ENCODE measurements at regions not wholly inside any gene's neighbourhood (a gene's known extent, or its start where the extent isn't known, plus 50 kb on each side); places are given as distances from the start of the nearest gene placed in this dataset.

DNA sequence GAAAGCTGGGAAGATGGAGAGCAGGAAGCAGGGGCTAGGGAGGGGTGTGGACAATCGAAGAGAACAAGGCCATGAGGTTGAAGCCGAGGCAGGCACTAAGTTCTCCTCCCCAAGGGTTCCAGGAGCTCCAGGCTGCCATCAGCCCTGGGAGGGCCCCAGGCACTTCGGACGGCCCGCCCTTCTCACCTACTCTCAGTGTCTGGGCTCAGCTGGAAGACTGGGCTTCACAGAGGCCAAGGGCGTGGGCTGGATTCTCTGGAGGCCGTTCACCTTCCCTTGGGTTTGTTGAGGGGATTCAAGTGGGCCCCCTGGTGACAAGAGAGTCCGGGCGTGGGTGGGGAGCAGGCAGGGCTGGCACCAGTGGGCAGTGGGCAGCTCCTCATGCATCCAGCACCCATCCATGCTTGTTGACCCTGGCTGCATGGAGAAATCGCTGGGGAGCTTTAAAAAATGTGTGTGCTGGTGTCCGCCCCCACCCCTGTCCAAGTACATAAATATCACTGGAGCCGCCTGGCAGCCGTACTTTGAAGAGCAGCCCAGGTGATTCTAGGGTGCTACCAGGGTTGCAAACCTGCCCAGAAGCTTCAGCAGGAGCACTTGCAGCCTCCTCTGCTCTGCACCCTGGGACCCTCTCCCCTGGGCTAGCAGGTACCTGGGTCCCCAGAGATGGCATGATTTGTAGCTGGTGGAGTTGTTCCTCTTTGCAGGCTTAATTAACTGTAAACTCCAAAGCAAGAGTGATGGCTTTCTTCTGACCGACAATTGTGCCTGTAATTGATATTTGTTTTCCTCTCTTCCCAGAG is 74.3 kb downstream of the RTL6 start:
- in situ Hi-C loops (cut with MboI; ENCODE audit: low pct_unique_long_range_greater_than_20kb, low sequenced_read_pairs, unreplicated experiment): no loop called here
- TF ChIP-seq, protein P1, sequence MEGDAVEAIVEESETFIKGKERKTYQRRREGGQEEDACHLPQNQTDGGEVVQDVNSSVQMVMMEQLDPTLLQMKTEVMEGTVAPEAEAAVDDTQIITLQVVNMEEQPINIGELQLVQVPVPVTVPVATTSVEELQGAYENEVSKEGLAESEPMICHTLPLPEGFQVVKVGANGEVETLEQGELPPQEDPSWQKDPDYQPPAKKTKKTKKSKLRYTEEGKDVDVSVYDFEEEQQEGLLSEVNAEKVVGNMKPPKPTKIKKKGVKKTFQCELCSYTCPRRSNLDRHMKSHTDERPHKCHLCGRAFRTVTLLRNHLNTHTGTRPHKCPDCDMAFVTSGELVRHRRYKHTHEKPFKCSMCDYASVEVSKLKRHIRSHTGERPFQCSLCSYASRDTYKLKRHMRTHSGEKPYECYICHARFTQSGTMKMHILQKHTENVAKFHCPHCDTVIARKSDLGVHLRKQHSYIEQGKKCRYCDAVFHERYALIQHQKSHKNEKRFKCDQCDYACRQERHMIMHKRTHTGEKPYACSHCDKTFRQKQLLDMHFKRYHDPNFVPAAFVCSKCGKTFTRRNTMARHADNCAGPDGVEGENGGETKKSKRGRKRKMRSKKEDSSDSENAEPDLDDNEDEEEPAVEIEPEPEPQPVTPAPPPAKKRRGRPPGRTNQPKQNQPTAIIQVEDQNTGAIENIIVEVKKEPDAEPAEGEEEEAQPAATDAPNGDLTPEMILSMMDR (IDR thresholded peaks at IDR 0.05; ENCODE audit: extremely low read depth, insufficient read depth, missing control alignments): no peak
- no peak for DNase-seq (ENCODE audit: low spot score)

DNA sequence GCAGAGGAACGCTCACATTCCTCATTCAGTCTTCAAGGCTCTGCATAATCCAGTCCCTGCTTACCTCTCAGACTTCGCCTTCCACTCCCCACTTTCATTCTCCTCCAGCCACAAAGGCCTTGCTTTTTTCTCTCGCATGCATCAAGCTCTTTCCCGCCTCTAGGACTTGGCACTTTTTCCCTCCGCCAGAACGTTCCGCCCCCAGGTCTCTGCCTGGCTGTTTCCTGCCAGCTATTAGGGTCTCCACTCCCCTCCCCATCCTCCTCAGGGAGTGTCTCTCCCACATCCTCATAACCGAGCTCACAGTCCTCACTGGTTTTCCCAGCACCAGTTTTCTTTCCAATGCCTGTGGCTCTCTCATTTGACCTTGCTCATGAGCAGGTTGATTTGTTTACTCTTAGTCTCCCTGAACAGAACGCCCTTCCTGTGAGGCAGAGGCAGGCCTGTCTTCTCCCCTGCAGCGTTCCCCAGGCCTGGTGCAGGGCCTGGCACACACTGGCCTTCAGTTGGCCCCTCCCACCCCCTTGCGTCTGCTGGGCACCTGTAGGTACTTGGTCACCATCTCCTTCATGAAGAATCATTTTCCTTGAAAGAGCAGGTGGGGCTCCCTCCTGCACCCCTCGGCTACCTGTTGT is 75.2 kb downstream of the RTL6 start:
- no peak for DNase-seq (ENCODE audit: low spot score)
- TF ChIP-seq, protein P1 (IDR thresholded peaks at IDR 0.05; ENCODE audit: extremely low read depth, insufficient read depth, missing control alignments): no peak
- in situ Hi-C loops (cut with MboI; ENCODE audit: low pct_unique_long_range_greater_than_20kb, low sequenced_read_pairs, unreplicated experiment): no loop called here

DNA sequence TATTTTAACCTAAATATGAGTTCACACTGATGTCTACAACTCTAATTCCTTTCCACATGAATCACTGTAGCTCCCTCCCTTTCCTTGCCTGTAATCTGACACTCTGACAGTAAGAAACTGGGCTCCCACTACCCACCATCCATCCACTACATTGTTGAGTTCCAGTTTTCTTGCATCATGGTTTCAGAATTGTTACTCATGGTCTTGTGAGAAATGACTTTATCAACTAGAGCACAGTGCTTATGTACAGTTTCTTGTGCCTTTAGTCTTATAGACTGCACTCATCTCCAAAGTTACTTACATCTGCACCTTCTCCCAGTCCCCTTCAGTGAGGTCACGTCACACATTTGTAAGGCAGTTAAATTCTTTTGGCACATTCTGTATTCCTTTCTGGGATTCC is 78.6 kb downstream of the RTL6 start:
- TF ChIP-seq, protein P1 (IDR thresholded peaks at IDR 0.05; ENCODE audit: extremely low read depth, insufficient read depth, missing control alignments): no peak
- in situ Hi-C loops (cut with MboI; ENCODE audit: low pct_unique_long_range_greater_than_20kb, low sequenced_read_pairs, unreplicated experiment): no loop called here
- no peak for DNase-seq (ENCODE audit: low spot score)

DNA sequence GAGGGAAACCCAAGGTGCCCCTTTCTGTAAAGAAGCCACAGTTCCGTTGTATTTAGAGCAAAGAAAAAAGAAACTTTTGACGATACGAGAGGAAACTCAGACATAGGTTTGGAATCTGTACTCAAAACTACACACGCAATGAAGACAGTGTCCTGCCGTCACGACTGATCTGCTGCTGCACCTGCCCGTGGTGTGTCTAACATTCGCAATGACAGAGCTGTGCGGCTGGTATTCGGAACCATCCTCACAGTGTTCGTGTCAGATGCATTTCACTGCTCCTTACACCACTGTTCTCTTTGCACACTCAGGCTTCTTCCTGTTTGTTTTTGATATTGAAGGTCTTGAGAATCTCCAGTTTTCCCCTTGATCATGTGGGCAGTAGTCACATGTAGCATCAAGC is 84.8 kb downstream of the RTL6 start:
- in situ Hi-C loops (cut with MboI; ENCODE audit: low pct_unique_long_range_greater_than_20kb, low sequenced_read_pairs, unreplicated experiment): no loop called here

DNA sequence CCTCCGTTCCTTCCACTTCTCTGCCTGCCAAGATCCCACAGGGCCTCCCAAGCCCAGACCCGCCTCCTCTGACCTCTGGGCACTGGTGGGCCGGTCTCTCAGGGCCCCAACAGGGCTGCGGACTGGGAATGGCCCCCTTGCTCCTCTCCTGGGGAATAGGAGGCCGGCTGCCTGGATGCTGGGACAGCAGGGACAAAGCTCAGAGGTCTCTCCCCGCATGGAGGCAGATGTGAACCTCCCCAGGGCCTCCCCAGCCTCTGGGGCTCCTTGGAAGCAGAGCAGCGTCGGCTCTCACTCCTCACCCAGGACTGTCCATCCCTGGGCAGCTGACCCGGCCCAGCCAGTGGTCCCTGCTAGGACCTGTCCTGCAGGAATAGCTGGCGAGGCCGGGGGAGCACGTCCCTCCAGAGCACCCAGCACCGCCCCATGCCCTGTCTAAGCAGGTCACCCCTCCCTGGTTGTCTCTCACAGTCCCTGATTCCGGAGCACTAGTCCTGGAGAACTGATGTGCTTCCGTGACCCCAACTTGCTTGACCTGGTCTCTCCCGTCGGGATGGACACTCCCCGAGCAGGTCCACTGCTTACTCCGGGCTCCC is 85.8 kb downstream of the RTL6 start:
- TF ChIP-seq, protein P1 (IDR thresholded peaks at IDR 0.05; ENCODE audit: extremely low read depth, insufficient read depth, missing control alignments): no peak
- in situ Hi-C loops (cut with MboI; ENCODE audit: low pct_unique_long_range_greater_than_20kb, low sequenced_read_pairs, unreplicated experiment): no loop called here

More for the DNA sequence above, 84.8 kb downstream of the RTL6 start:
- DNase-seq (ENCODE audit: low spot score): no peak
- TF ChIP-seq, protein P1 (IDR thresholded peaks at IDR 0.05; ENCODE audit: extremely low read depth, insufficient read depth, missing control alignments): no peak

DNA sequence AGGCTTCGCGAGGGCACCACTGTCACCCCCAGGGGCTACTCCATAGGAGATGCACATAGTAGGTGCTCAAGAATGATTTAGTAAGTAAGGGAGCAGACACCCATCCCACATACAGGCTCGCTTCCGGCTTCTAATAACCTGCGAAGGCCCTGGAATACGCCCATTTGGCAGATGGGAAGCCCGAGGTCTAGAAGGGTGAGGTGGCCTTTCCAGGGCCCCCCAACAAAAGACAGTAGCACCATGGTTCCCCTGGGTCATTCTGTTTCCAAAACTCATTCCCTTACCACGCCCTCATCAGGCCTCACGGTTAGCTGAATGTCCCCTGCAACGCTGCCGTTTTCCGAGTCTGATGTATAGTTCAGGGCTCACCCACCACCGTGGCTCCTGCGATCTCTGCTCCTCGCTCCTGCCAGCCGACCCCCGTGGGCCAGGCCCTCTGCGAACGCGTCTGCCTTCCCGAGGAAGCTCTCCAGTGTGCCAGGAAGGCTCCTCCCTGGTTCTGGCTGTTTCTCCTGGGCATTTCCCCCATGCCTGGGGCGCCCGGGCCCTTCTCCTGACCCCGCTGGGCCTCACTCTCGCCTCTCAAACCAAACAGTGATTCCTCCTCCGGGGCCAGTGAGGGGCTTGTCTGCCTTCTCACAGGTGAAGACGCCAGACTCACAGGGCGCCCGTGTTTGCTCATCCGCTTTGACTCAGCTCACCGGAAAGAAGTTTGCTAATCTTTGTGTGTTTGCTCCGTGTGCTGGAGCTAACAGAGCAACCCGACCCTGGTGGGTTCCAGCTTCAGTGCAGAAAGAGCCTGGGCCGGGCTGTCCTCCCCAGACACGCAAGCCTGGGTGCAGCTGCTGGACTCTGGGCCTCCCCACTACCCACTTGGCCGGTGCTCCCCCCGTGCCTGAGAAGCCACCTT is 86.6 kb downstream of the RTL6 start:
- no peak for DNase-seq (ENCODE audit: low spot score)
- TF ChIP-seq, protein P1 (IDR thresholded peaks at IDR 0.05; ENCODE audit: extremely low read depth, insufficient read depth, missing control alignments): no peak
- in situ Hi-C loops (cut with MboI; ENCODE audit: low pct_unique_long_range_greater_than_20kb, low sequenced_read_pairs, unreplicated experiment): no loop called here

More for the DNA sequence above, 85.8 kb downstream of the RTL6 start:
- DNase-seq (ENCODE audit: low spot score): no peak
